ENCODE measurements at regions not wholly inside any gene's neighbourhood (a gene's known extent, or its start where the extent isn't known, plus 50 kb on each side); places are given as distances from the start of the nearest gene placed in this dataset.

DNA sequence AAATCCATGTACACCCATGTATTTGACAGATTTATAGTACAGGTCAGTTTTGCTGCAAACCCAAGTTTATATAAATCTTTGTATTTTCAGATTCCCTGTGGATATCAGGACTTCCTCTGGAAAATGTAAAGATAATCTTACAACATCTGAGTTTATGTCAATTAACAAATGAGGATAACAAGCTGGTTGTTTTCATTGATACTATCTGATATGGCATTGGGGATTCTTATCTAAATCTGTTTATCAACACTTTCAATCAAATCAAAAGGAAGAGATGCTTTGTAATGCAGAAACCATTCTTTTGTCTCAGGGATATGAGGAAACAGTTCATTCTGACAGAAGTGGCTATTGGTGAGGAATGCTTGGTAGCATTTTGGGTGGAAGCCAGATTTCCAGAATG, 64.9 kb upstream of the FAM204A start:
- intact Hi-C loops (cut with DNase I; ENCODE audit: low total_unique reads) = no loop called here
- H3K36me3 ChIP-seq = no peaks in the 10 kb centered on the region
- no peak for DNase-seq
- H3K4me3 ChIP-seq = no peak overlapping the region
- TF ChIP-seq EP300 (IDR thresholded peaks at IDR 0.05; ENCODE audit: low read depth) (no peak), POLR2A (IDR thresholded peaks at IDR 0.05) (no peak)
- TF ChIP-seq, protein P1, sequence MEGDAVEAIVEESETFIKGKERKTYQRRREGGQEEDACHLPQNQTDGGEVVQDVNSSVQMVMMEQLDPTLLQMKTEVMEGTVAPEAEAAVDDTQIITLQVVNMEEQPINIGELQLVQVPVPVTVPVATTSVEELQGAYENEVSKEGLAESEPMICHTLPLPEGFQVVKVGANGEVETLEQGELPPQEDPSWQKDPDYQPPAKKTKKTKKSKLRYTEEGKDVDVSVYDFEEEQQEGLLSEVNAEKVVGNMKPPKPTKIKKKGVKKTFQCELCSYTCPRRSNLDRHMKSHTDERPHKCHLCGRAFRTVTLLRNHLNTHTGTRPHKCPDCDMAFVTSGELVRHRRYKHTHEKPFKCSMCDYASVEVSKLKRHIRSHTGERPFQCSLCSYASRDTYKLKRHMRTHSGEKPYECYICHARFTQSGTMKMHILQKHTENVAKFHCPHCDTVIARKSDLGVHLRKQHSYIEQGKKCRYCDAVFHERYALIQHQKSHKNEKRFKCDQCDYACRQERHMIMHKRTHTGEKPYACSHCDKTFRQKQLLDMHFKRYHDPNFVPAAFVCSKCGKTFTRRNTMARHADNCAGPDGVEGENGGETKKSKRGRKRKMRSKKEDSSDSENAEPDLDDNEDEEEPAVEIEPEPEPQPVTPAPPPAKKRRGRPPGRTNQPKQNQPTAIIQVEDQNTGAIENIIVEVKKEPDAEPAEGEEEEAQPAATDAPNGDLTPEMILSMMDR (IDR thresholded peaks at IDR 0.05) = no peak
- H3K27ac ChIP-seq = no peak overlapping the region
- in situ Hi-C loops (cut with MboI; ENCODE audit: low pct_ligation_motif_present in 1 of 4, low pct_unique_long_range_greater_than_20kb in 1 of 4, low sequenced_read_pairs in 3 of 4) = loop anchor here in 1 of 4 donors (25.0 kb wide), 1 partner anchor 895 kb away; no protein-coding TSS in a partner anchor
- H3K27me3 ChIP-seq = peaks cover 11% of the 10 kb centered on the region
- no peaks in the 10 kb centered on the region for H3K9me3 ChIP-seq
- peaks cover 0 to 7% (median 0%) of the 10 kb centered on the region in 4 donors for H3K4me1 ChIP-seq

DNA sequence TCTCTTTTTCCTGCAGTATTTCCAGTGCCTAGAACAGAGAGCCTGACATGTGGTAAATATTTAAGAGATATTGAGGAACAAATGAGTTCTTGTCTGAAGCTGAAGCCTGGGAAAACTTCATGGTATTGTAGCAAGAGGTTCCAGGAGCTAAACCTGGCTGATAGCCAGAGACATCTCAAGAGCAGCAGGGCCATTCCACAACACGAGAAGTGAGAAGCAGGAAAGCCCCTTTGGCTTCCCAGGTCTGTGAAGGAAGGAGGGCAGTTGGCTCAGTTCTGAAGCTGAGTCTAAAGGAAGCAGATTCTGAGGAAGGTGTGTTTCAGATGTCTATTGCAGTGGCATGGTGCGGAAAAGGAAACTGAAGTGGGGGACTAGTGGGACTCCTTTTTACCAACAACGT, 63.8 kb upstream of the FAM204A start:
- intact Hi-C loops (cut with DNase I; ENCODE audit: low total_unique reads) (no loop called here), in situ Hi-C loops (cut with MboI; ENCODE audit: low pct_ligation_motif_present in 1 of 4, low pct_unique_long_range_greater_than_20kb in 1 of 4, low sequenced_read_pairs in 3 of 4) (loop anchor here in 1 of 4 donors (25.0 kb wide), 1 partner anchor 894 kb away; no protein-coding TSS in a partner anchor)
- no peak overlapping the region for H3K4me3 ChIP-seq
- no peaks in the 10 kb centered on the region for H3K36me3 ChIP-seq
- H3K9me3 ChIP-seq = no peaks in the 10 kb centered on the region
- peaks cover 11% of the 10 kb centered on the region for H3K27me3 ChIP-seq
- WGBS, 2 donors (ENCODE audit: low coverage in 1 of 2) = 52 to 77% methylated on average over 2 to 3 of the region's 3 CpGs
- TF ChIP-seq EP300 (IDR thresholded peaks at IDR 0.05; ENCODE audit: low read depth) = no peak
- no peak overlapping the region for H3K27ac ChIP-seq
- no peak for DNase-seq
- peaks cover 0 to 7% (median 0%) of the 10 kb centered on the region in 4 donors for H3K4me1 ChIP-seq

DNA sequence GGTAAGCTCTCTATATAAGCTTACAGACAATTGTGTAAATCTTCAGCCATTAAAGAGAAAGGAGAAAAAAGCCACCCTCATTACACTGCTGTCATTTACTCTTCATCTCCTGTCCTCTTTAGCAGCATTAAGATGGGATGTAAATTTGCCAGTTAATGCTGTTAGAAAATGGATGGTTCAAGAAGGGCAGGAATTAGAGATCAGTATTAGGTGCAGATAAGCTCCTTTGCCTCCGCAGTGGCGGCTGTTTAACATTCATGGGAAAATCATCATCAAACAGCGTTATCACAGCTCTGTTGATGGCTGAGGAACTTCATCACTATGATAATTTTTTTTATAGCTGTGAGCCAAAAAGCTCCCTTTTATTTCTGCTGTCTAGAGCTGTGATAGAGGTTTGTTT, 61.8 kb upstream of the FAM204A start:
- no peak overlapping the region for H3K4me3 ChIP-seq
- H3K9me3 ChIP-seq = no peaks in the 10 kb centered on the region
- DNase-seq = no peak
- H3K36me3 ChIP-seq = no peaks in the 10 kb centered on the region
- in situ Hi-C loops (cut with MboI; ENCODE audit: low pct_ligation_motif_present in 1 of 4, low pct_unique_long_range_greater_than_20kb in 1 of 4, low sequenced_read_pairs in 3 of 4) (loop anchor here in 1 of 4 donors (25.0 kb wide), 1 partner anchor 892 kb away; no protein-coding TSS in a partner anchor), intact Hi-C loops (cut with DNase I; ENCODE audit: low total_unique reads) (no loop called here)
- H3K4me1 ChIP-seq = no peaks in the 10 kb centered on the region
- peaks cover 11% of the 10 kb centered on the region for H3K27me3 ChIP-seq
- TF ChIP-seq POLR2AphosphoS5 (IDR thresholded peaks at IDR 0.05) (no peak), POLR2A (IDR thresholded peaks at IDR 0.05) (no peak), EP300 (IDR thresholded peaks at IDR 0.05; ENCODE audit: low read depth) (no peak)
- TF ChIP-seq, protein P1 (IDR thresholded peaks at IDR 0.05) = no peak
- H3K27ac ChIP-seq = no peak overlapping the region
- 88% methylated on average over 3 of the region's 3 CpGs; no CpG with 5 or more reads in 1 of the 2 donors for WGBS, 2 donors (ENCODE audit: low coverage in 1 of 2)

DNA sequence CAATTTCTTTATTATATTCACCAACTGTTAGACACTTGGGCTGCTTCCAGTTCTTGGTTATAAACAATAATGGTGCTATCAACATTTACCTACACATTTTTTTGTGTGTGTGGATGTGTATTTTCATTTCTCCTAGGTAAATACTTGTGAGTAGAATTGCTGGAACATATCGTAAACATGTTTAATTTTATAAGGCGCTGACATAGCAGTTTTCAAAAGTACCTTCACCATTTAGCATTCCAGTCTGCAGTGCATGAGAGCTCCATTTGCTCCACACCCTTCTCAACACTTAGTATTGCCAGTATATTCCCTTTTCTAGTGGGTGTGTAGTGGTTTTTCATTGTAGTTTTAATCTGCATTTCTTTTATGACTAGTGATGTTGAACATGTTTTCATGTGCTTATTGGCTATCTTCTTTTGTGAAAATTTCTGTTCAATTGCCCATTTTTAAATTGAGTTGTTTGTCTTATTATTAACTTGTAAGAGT, 59.6 kb upstream of the FAM204A start:
- no peak overlapping the region for H3K4me3 ChIP-seq
- H3K36me3 ChIP-seq = no peaks in the 10 kb centered on the region
- WGBS, 2 donors (ENCODE audit: low coverage in 1 of 2) = 83 to 94% methylated on average over 2 of the region's 2 CpGs
- peaks cover 11% of the 10 kb centered on the region for H3K27me3 ChIP-seq
- H3K27ac ChIP-seq = no peak overlapping the region
- DNase-seq = no peak
- no peaks in the 10 kb centered on the region for H3K4me1 ChIP-seq
- in situ Hi-C loops (cut with MboI; ENCODE audit: low pct_ligation_motif_present in 1 of 4, low pct_unique_long_range_greater_than_20kb in 1 of 4, low sequenced_read_pairs in 3 of 4) = loop anchor here in 1 of 4 donors (25.0 kb wide), 1 partner anchor 889 kb away; no protein-coding TSS in a partner anchor
- no peak for TF ChIP-seq EP300 (IDR thresholded peaks at IDR 0.05; ENCODE audit: low read depth)
- intact Hi-C loops (cut with DNase I; ENCODE audit: low total_unique reads) = no loop called here
- H3K9me3 ChIP-seq = no peaks in the 10 kb centered on the region

DNA sequence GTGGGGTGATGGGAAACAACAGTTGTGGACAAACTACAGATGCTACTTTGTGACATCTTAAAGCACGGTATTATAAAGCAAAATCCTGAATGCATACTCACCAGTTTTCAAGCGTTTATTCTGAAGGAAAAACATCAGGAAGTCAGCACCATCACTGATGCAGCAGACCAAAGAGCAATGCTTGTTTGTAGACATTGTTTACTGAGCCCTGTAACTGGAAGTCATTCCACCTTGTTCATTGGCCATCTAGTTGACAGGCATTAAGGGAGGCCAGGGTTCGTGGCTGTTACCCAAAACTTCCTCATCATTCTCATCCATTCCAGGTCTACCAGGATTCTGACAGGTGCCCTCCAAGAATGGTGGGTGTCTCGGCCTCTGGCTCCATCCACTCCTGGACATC, 55.3 kb upstream of the FAM204A start:
- no peaks in the 10 kb centered on the region for H3K36me3 ChIP-seq
- H3K9me3 ChIP-seq = no peaks in the 10 kb centered on the region
- no peak overlapping the region for H3K4me3 ChIP-seq
- H3K4me1 ChIP-seq = peaks cover 0 to 15% (median 3%) of the 10 kb centered on the region in 4 donors
- TF ChIP-seq POLR2A (IDR thresholded peaks at IDR 0.05) = no peak
- H3K27me3 ChIP-seq = no peaks in the 10 kb centered on the region
- in situ Hi-C loops (cut with MboI; ENCODE audit: low pct_ligation_motif_present in 1 of 4, low pct_unique_long_range_greater_than_20kb in 1 of 4, low sequenced_read_pairs in 3 of 4) (no loop called here), intact Hi-C loops (cut with DNase I; ENCODE audit: low total_unique reads) (no loop called here)
- no peak for DNase-seq
- 82% methylated on average over 4 of the region's 4 CpGs; no CpG with 5 or more reads in 1 of the 2 donors for WGBS, 2 donors (ENCODE audit: low coverage in 1 of 2)
- no peak overlapping the region for H3K27ac ChIP-seq

DNA sequence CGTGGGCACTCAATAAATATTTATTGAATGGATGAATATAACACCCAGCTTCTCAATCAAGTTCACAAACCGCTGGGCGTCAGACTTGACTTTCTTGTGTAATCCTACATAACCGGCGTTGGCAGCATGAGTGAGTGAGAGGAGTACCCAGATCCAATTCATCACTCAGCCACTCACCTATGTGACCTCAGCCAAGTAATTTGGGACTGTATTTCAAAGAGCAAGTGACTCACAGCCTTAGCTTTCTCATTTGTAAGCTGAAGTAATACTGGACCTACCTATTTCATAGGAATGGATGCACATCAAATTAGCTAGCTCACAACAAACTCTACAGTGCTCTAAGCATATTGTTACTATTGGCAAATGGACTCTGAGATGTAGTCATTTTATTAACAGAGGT, 53.8 kb upstream of the FAM204A start:
- Histone ChIP-seq H3K4me1 (peaks cover 0 to 15% (median 3%) of the 10 kb centered on the region in 4 donors), H3K27me3 (peaks cover 5% of the 10 kb centered on the region), H3K36me3 (no peaks in the 10 kb centered on the region), H3K4me3 (no peak overlapping the region), H3K9me3 (no peaks in the 10 kb centered on the region), H3K27ac (no peak overlapping the region)
- in situ Hi-C loops (cut with MboI; ENCODE audit: low pct_ligation_motif_present in 1 of 4, low pct_unique_long_range_greater_than_20kb in 1 of 4, low sequenced_read_pairs in 3 of 4) (no loop called here), intact Hi-C loops (cut with DNase I; ENCODE audit: low total_unique reads) (no loop called here)
- no peak for DNase-seq
- TF ChIP-seq POLR2AphosphoS5 (IDR thresholded peaks at IDR 0.05) (no peak), POLR2A (IDR thresholded peaks at IDR 0.05) (no peak), EP300 (IDR thresholded peaks at IDR 0.05; ENCODE audit: low read depth) (no peak)
- TF ChIP-seq, protein P1 (IDR thresholded peaks at IDR 0.05) = no peak
- WGBS, 2 donors (ENCODE audit: low coverage in 1 of 2) = 50 to 84% methylated on average over 1 to 5 of the region's 5 CpGs
